ENCODE measurements at regions not wholly inside any gene's neighbourhood (a gene's known extent, or its start where the extent isn't known, plus 50 kb on each side); places are given as distances from the start of the nearest gene placed in this dataset.
"Not testable (repeated sequence)": the region's sequence is repeated elsewhere in the genome, so short reads cannot be mapped to it uniquely, and the experiment has no call there.

GRCh38 chr16:80915079-80915450 is 91.6 kb downstream of the CMC2 start:
- TF ChIP-seq CTCF (conservative IDR thresholded peaks at IDR 0.05; ENCODE audit: low read length), result no peak
- no peak overlapping the region for H3K4me3 ChIP-seq (ENCODE audit: low read length)
- DNase-seq (ENCODE audit: low read depth), result no peak

- TF ChIP-seq CTCF (conservative IDR thresholded peaks at IDR 0.05; ENCODE audit: low read length), result no peak
- H3K4me3 ChIP-seq (ENCODE audit: low read length), result no peak overlapping the region
- no peak for DNase-seq (ENCODE audit: low read depth)
These were observed 92.2 kb downstream of the CMC2 start for GRCh38 chr16:80914379-80915078.

- no peak for DNase-seq (ENCODE audit: low read depth)
- H3K4me3 ChIP-seq (ENCODE audit: low read length), result no peak overlapping the region
- TF ChIP-seq CTCF (conservative IDR thresholded peaks at IDR 0.05; ENCODE audit: low read length), result no peak
These were observed 93.3 kb downstream of the CMC2 start for GRCh38 chr16:80913397-80913796.

GRCh38 chr16:80912651-80913050 is 94.0 kb downstream of the CMC2 start:
- no peak overlapping the region for H3K4me3 ChIP-seq (ENCODE audit: low read length)
- DNase-seq (ENCODE audit: low read depth), result no peak
- no peak for TF ChIP-seq CTCF (conservative IDR thresholded peaks at IDR 0.05; ENCODE audit: low read length)

- no peak overlapping the region for H3K4me3 ChIP-seq (ENCODE audit: low read length)
- no peak for DNase-seq (ENCODE audit: low read depth)
- TF ChIP-seq CTCF (conservative IDR thresholded peaks at IDR 0.05; ENCODE audit: low read length), result no peak
These were observed 96.3 kb downstream of the CMC2 start for GRCh38 chr16:80910434-80910833.

GRCh38 chr16:80909720-80910119 is 97.0 kb downstream of the CMC2 start:
- no peak for TF ChIP-seq CTCF (conservative IDR thresholded peaks at IDR 0.05; ENCODE audit: low read length)
- DNase-seq (ENCODE audit: low read depth), result no peak
- no peak overlapping the region for H3K4me3 ChIP-seq (ENCODE audit: low read length)

- H3K4me3 ChIP-seq (ENCODE audit: low read length); DNase-seq (ENCODE audit: low read depth): not testable (repeated sequence)
These were observed 100.5 kb downstream of the CMC2 start for GRCh38 chr16:80906169-80906568.

GRCh38 chr16:80903616-80904015 is 99.2 kb upstream of the CDYL2 start:
- TF ChIP-seq CTCF (conservative IDR thresholded peaks at IDR 0.05; ENCODE audit: low read length), result no peak
- DNase-seq (ENCODE audit: low read depth), result no peak

More at GRCh38 chr16:80903616-80904015, 99.2 kb upstream of the CDYL2 start:
- H3K4me3 ChIP-seq (ENCODE audit: low read length), result no peak overlapping the region

All from AG10803 (cell line).